Activated CD8-positive, alpha-beta T cell treated with anti-CD3 and anti-CD28 coated beads for 36 hours (primary cell): ENCODE measurements at regions not wholly inside any gene's neighbourhood (a gene's known extent, or its start where the extent isn't known, plus 50 kb on each side); places are given as distances from the start of the nearest gene placed in this dataset.

ENCODE experiments used
- ATAC-seq: fragments of 200-7000 bp; cut with Tn5 transposase; one replicate; pipeline ENCODE4 v1.10.0; 2021; ENCODE audit warnings: mild to moderate bottlenecking, moderate library complexity
- CTCF ChIA-PET: fragments of 350-600 bp; sonication (Branson Sonifier 250); formaldehyde crosslinking; loops from one replicate; lab custom pipeline; 2021; ENCODE audit warnings: antibody characterized with exemption; lab: Charles Lee
- POLR2A ChIA-PET: fragments of 350-600 bp; sonication (Branson Sonifier 250); formaldehyde crosslinking; loops from one replicate; lab custom pipeline; 2021; ENCODE audit warnings: antibody characterized with exemption; lab: Charles Lee
- DNase-seq: peaks from one replicate; pipeline ENCODE4 v3.0.0-alpha.2; 2020
- H3K27ac Mint-ChIP-seq: one replicate; pipeline ENCODE4 v1.8.0; 2021; ENCODE audit warnings: mild to moderate bottlenecking, mixed read lengths
- H3K27me3 Mint-ChIP-seq: one replicate; pipeline ENCODE4 v1.8.0; 2021; ENCODE audit warnings: mixed read lengths
- H3K36me3 Mint-ChIP-seq: one replicate; pipeline ENCODE4 v1.8.0; 2021; ENCODE audit warnings: low read depth, mixed read lengths
- H3K4me1 Mint-ChIP-seq: one replicate; pipeline ENCODE4 v1.8.0; 2021; ENCODE audit warnings: low read depth, mixed read lengths
- H3K4me3 Mint-ChIP-seq: one replicate; pipeline ENCODE4 v1.8.0; 2021; ENCODE audit warnings: mild to moderate bottlenecking, moderate library complexity, mixed read lengths
- H3K9me3 Mint-ChIP-seq: one replicate; pipeline ENCODE4 v1.8.0; 2021; ENCODE audit warnings: mixed read lengths
- intact Hi-C: fragments of 100-400 bp; cut with micrococcal nuclease; formaldehyde crosslinking; loops from one replicate; pipeline ENCODE4 v1.10.0; 2022
- TF ChIP-seq, protein P1 (sequence below): fragments of 200-600 bp; IDR thresholded peaks from one replicate; pipeline ENCODE4 v1.8.0; 2022; ENCODE audit warnings: antibody characterized with exemption, mild to moderate bottlenecking

- ChIA-PET POLR2A (interaction anchor here (0.6 kb wide), 1 partner anchor 302 kb away, joined by 3 read pairs; no protein-coding TSS in a partner anchor), CTCF (interaction anchor here (1.0 to 2.1 kb wide), 5 partner anchors 10 to 519 kb away, joined by 3 to 7 read pairs (median 6); no protein-coding TSS in a partner anchor)
- intact Hi-C loops, result no loop called here
- no peaks in the 10 kb centered on the region for H3K27me3 Mint-ChIP-seq
- no peaks in the 10 kb centered on the region for H3K9me3 Mint-ChIP-seq
- no peaks in the 10 kb centered on the region for H3K4me1 Mint-ChIP-seq
- H3K36me3 Mint-ChIP-seq, result no peaks in the 10 kb centered on the region
- no peak for DNase-seq
- no peak overlapping the region for H3K27ac Mint-ChIP-seq
- no peak overlapping the region for H3K4me3 Mint-ChIP-seq
- TF ChIP-seq, protein P1, sequence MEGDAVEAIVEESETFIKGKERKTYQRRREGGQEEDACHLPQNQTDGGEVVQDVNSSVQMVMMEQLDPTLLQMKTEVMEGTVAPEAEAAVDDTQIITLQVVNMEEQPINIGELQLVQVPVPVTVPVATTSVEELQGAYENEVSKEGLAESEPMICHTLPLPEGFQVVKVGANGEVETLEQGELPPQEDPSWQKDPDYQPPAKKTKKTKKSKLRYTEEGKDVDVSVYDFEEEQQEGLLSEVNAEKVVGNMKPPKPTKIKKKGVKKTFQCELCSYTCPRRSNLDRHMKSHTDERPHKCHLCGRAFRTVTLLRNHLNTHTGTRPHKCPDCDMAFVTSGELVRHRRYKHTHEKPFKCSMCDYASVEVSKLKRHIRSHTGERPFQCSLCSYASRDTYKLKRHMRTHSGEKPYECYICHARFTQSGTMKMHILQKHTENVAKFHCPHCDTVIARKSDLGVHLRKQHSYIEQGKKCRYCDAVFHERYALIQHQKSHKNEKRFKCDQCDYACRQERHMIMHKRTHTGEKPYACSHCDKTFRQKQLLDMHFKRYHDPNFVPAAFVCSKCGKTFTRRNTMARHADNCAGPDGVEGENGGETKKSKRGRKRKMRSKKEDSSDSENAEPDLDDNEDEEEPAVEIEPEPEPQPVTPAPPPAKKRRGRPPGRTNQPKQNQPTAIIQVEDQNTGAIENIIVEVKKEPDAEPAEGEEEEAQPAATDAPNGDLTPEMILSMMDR, result no peak
- no peak for ATAC-seq
Measured at GRCh38 chr7:24381894-24382505, 98.0 kb downstream of the NPY start.

DNA sequence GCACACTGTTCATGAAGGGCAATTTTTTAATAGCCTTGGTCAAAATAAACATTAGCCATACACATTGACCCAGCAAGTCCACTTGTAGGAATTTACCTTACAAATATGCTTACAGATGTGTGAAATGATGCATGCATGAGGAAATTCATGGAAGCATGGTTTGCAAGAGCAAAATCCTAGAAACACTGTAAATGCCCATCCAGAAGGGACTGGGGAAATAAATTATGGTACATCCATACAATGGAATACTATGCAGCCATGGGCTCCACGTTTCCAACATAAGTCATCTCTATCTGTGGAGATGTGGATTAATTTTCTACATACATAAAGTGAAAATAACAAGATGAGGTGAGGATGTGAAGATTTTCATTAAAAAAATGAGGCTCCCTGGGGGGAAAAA, 99.1 kb downstream of the NPY start:
- Mint-ChIP-seq H3K27ac (no peak overlapping the region), H3K4me3 (no peak overlapping the region), H3K27me3 (no peaks in the 10 kb centered on the region), H3K9me3 (no peaks in the 10 kb centered on the region), H3K36me3 (no peaks in the 10 kb centered on the region), H3K4me1 (no peaks in the 10 kb centered on the region)
- TF ChIP-seq, protein P1, result no peak
- ChIA-PET CTCF (no interaction called here), POLR2A (no interaction called here)
- intact Hi-C loops, result no loop called here
- ATAC-seq (no peak), DNase-seq (no peak)

DNA sequence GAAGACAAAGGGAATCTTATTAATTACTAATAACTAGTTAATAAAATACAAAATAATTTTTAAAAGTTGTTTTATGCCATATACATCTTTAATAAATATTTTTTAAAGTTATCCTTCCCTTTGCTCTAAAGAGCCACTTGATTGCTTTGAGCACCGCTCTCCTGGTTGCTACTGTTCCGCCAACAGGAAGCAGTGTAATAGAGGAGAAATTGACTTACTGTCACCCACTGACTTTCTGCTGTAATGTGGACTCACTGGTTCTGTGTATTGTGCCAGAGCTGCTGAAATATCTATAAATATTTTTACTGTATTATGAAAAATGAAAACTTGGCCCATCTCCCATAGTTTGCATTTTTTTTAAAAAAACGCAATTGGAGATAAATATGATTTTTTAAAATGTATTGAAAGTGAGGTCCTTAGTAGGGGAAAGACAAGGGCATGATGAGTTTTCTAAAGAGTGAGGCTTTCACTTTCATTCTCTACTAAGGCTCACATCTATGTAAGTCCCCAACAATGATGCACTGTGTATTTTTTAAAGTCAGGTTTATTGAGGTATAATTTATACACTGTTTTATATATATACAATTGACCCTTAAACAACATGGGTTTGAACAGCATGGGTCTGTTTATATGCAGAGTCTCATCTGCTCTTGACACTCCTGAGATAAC, 100.5 kb downstream of the NPY start:
- ATAC-seq, result no peak
- ChIA-PET POLR2A (no interaction called here), CTCF (no interaction called here)
- intact Hi-C loops, result no loop called here
- TF ChIP-seq, protein P1, result no peak
- no peak for DNase-seq
- Mint-ChIP-seq H3K27ac (no peak overlapping the region), H3K4me1 (no peaks in the 10 kb centered on the region), H3K9me3 (no peaks in the 10 kb centered on the region), H3K4me3 (no peak overlapping the region), H3K36me3 (no peaks in the 10 kb centered on the region), H3K27me3 (no peaks in the 10 kb centered on the region)

- TF ChIP-seq, protein P1, result no peak
- H3K9me3 Mint-ChIP-seq, result no peaks in the 10 kb centered on the region
- intact Hi-C loops, result no loop called here
- peaks cover 2% of the 10 kb centered on the region for H3K27me3 Mint-ChIP-seq
- POLR2A ChIA-PET, result no interaction called here
- CTCF ChIA-PET, result no interaction called here
- no peak overlapping the region for H3K4me3 Mint-ChIP-seq
- DNase-seq (no peak), ATAC-seq (no peak)
- H3K36me3 Mint-ChIP-seq, result no peaks in the 10 kb centered on the region
- no peak overlapping the region for H3K27ac Mint-ChIP-seq
- no peaks in the 10 kb centered on the region for H3K4me1 Mint-ChIP-seq
Measured at GRCh38 chr7:24388212-24388611, 104.2 kb downstream of the NPY start.
